DMS53 (cell line): ENCODE measurements at regions not wholly inside any gene's neighbourhood (a gene's known extent, or its start where the extent isn't known, plus 50 kb on each side); places are given as distances from the start of the nearest gene placed in this dataset.

ENCODE experiments used
- DNase-seq: peaks from one replicate; lab custom pipeline; 2025; lab: John Stamatoyannopoulos, UW

- DNase-seq = peak; percentile 52
Measured at GRCh38 chr5:7078901-7079300, 317.0 kb upstream of the ADCY2 start.

GRCh38 chr5:7080501-7080900 is 315.4 kb upstream of the ADCY2 start:
- no peak for DNase-seq

- DNase-seq = peak; percentile 54
Measured at GRCh38 chr5:7087719-7088297, 308.1 kb upstream of the ADCY2 start.

GRCh38 chr5:7088849-7089248 is 307.1 kb upstream of the ADCY2 start:
- no peak for DNase-seq

- peak; percentile 23 for DNase-seq
Measured at GRCh38 chr5:7094626-7095025, 301.3 kb upstream of the ADCY2 start.

GRCh38 chr5:7096294-7096693 is 299.6 kb upstream of the ADCY2 start:
- DNase-seq = no peak

- DNase-seq = no peak
Measured at GRCh38 chr5:7105358-7105757, 290.6 kb upstream of the ADCY2 start.

GRCh38 chr5:7117961-7118360 is 278.0 kb upstream of the ADCY2 start:
- DNase-seq = no peak

- no peak for DNase-seq
Measured at GRCh38 chr5:7131680-7132079, 264.3 kb upstream of the ADCY2 start.

- peak; percentile 55 for DNase-seq
Measured at GRCh38 chr5:7146886-7147285, 249.1 kb upstream of the ADCY2 start.

GRCh38 chr5:7157083-7157482 is 238.9 kb upstream of the ADCY2 start:
- no peak for DNase-seq

- DNase-seq = peak; percentile 32
Measured at GRCh38 chr5:7169240-7169878, 226.6 kb upstream of the ADCY2 start.

GRCh38 chr5:7170785-7171184 is 225.2 kb upstream of the ADCY2 start:
- peak; percentile 51 for DNase-seq

GRCh38 chr5:7179364-7179763 is 216.6 kb upstream of the ADCY2 start:
- no peak for DNase-seq

GRCh38 chr5:7181841-7182240 is 214.1 kb upstream of the ADCY2 start:
- no peak for DNase-seq

GRCh38 chr5:7185742-7186141 is 210.2 kb upstream of the ADCY2 start:
- DNase-seq = no peak

GRCh38 chr5:7186818-7187217 is 209.1 kb upstream of the ADCY2 start:
- DNase-seq = no peak

GRCh38 chr5:7190712-7191250 is 205.2 kb upstream of the ADCY2 start:
- no peak for DNase-seq

GRCh38 chr5:7192016-7192415 is 203.9 kb upstream of the ADCY2 start:
- no peak for DNase-seq

GRCh38 chr5:7202846-7203245 is 193.1 kb upstream of the ADCY2 start:
- no peak for DNase-seq

GRCh38 chr5:7207979-7208378 is 188.0 kb upstream of the ADCY2 start:
- DNase-seq = no peak

GRCh38 chr5:7208938-7209337 is 187.0 kb upstream of the ADCY2 start:
- DNase-seq = no peak

- DNase-seq = no peak
Measured at GRCh38 chr5:7209658-7210057, 186.3 kb upstream of the ADCY2 start.

GRCh38 chr5:7210549-7210948 is 185.4 kb upstream of the ADCY2 start:
- no peak for DNase-seq
